HG03045 (cell line): ENCODE measurements at regions not wholly inside any gene's neighbourhood (a gene's known extent, or its start where the extent isn't known, plus 50 kb on each side); places are given as distances from the start of the nearest gene placed in this dataset.

Experiments used
- ATAC-seq: cut with Tn5 transposase; IDR thresholded peaks from one replicate; pipeline ENCODE4 v1.9.1; 2021; ENCODE audit warnings: mild to moderate bottlenecking, moderate library complexity; ENCODE audit not compliant: unreplicated experiment

- no peak for ATAC-seq
These were observed 219.0 kb upstream of the DKK2 start for GRCh38 chr4:107255114-107255513.

GRCh38 chr4:107253579-107254068 is 217.5 kb upstream of the DKK2 start:
- no peak for ATAC-seq

- ATAC-seq: no peak
These were observed 217.0 kb upstream of the DKK2 start for GRCh38 chr4:107253090-107253489.

- no peak for ATAC-seq
These were observed 216.5 kb upstream of the DKK2 start for GRCh38 chr4:107252571-107252970.

GRCh38 chr4:107248571-107248970 is 212.5 kb upstream of the DKK2 start:
- no peak for ATAC-seq

GRCh38 chr4:107247738-107248137 is 211.6 kb upstream of the DKK2 start:
- ATAC-seq: no peak

- ATAC-seq: no peak
These were observed 210.6 kb upstream of the DKK2 start for GRCh38 chr4:107246761-107247160.

- no peak for ATAC-seq
These were observed 207.1 kb upstream of the DKK2 start for GRCh38 chr4:107243141-107243781.

- ATAC-seq: no peak
These were observed 184.9 kb upstream of the DKK2 start for GRCh38 chr4:107220976-107221375.

- no peak for ATAC-seq
These were observed 183.6 kb upstream of the DKK2 start for GRCh38 chr4:107219681-107220080.

- ATAC-seq: no peak
These were observed 180.3 kb upstream of the DKK2 start for GRCh38 chr4:107216379-107216778.

- ATAC-seq: no peak
These were observed 179.1 kb upstream of the DKK2 start for GRCh38 chr4:107215222-107215621.

- ATAC-seq: no peak
These were observed 177.8 kb upstream of the DKK2 start for GRCh38 chr4:107213880-107214279.

- ATAC-seq: no peak
These were observed 177.3 kb upstream of the DKK2 start for GRCh38 chr4:107213410-107213809.

GRCh38 chr4:107212565-107212964 is 176.5 kb upstream of the DKK2 start:
- ATAC-seq: no peak

GRCh38 chr4:107210450-107211239 is 174.5 kb upstream of the DKK2 start:
- ATAC-seq: no peak

- no peak for ATAC-seq
These were observed 167.6 kb upstream of the DKK2 start for GRCh38 chr4:107203733-107204132.

- ATAC-seq: no peak
These were observed 166.6 kb upstream of the DKK2 start for GRCh38 chr4:107202744-107203143.

GRCh38 chr4:107197121-107197520 is 161.0 kb upstream of the DKK2 start:
- no peak for ATAC-seq

GRCh38 chr4:107196312-107196711 is 160.2 kb upstream of the DKK2 start:
- ATAC-seq: no peak

- ATAC-seq: no peak
These were observed 157.9 kb upstream of the DKK2 start for GRCh38 chr4:107194005-107194404.

- ATAC-seq: no peak
These were observed 156.5 kb upstream of the DKK2 start for GRCh38 chr4:107192601-107193000.
